Prostate gland (tissue), 2 donors: ENCODE measurements at regions not wholly inside any gene's neighbourhood (a gene's known extent, or its start where the extent isn't known, plus 50 kb on each side); places are given as distances from the start of the nearest gene placed in this dataset.

ENCODE experiments used
- CTCF ChIP-seq, 4 experiments: fragments of 200-600 bp in 2 of 4; fragments of 450-650 bp in 2 of 4; sonication (generic) in 2 of 4; IDR thresholded peaks; 1 replicate in 3 of 4; 2 replicates in 1 of 4; pipeline ENCODE4 v1.5.1; 2016 to 2019; ENCODE audit warnings: antibody characterized with exemption in 4 of 4, mild to moderate bottlenecking in 2 of 4, moderate library complexity in 2 of 4
- POLR2A ChIP-seq: fragments of 450-650 bp; IDR thresholded peaks from one replicate; pipeline ENCODE4 v1.6.1; 2016; ENCODE audit warnings: antibody characterized with exemption, mild to moderate bottlenecking

- TF ChIP-seq CTCF (IDR thresholded peaks at IDR 0.05) (no peak), POLR2A (no peak)
These were observed 407.1 kb upstream of the SOX11 start for GRCh38 chr2:5285061-5285460.
